Stimulated activated CD4-positive, alpha-beta T cell treated with anti-CD3 and anti-CD28 coated beads, TNF-alpha, amount 100 ng/mL, for 24 hours (primary cell): ENCODE measurements at regions not wholly inside any gene's neighbourhood (a gene's known extent, or its start where the extent isn't known, plus 50 kb on each side); places are given as distances from the start of the nearest gene placed in this dataset.
A peak's percentile ranks its signal among the peaks of the same experiment; 100 is the strongest.

Source experiments
- DNase-seq, 3 experiments: peaks; one replicate each; pipeline ENCODE4 v3.0.0-alpha.2; 2020; ENCODE audit warnings: low read depth in 3 of 3

- DNase-seq = no peak
Measured at GRCh38 chr12:92615086-92615485, 87.7 kb upstream of the PLEKHG7 start.

GRCh38 chr12:92614502-92614901 lies 88.3 kb upstream of the PLEKHG7 start:
- DNase-seq = no peak

DNA sequence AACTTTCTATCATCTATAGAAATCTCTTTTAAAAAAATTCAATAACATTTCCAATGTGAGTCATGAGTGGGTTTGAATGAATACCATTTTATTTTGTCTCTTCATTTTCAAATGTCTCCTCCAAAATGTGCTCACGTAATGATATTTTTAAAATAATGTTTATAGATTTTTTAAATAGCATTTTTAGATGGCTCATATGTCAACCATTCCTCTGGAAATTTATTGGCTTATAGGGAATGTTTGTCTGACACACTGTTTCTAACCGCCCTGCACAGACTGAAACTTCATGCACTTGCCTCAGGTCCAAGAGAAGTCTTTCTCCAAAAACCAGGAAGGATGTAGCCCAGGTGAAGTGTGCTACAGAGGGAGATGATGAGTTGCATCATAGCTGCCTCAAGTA lies 88.8 kb upstream of the PLEKHG7 start:
- no peak for DNase-seq

- no peak for DNase-seq
Measured at GRCh38 chr12:92612611-92613010, 90.2 kb upstream of the PLEKHG7 start.

DNA sequence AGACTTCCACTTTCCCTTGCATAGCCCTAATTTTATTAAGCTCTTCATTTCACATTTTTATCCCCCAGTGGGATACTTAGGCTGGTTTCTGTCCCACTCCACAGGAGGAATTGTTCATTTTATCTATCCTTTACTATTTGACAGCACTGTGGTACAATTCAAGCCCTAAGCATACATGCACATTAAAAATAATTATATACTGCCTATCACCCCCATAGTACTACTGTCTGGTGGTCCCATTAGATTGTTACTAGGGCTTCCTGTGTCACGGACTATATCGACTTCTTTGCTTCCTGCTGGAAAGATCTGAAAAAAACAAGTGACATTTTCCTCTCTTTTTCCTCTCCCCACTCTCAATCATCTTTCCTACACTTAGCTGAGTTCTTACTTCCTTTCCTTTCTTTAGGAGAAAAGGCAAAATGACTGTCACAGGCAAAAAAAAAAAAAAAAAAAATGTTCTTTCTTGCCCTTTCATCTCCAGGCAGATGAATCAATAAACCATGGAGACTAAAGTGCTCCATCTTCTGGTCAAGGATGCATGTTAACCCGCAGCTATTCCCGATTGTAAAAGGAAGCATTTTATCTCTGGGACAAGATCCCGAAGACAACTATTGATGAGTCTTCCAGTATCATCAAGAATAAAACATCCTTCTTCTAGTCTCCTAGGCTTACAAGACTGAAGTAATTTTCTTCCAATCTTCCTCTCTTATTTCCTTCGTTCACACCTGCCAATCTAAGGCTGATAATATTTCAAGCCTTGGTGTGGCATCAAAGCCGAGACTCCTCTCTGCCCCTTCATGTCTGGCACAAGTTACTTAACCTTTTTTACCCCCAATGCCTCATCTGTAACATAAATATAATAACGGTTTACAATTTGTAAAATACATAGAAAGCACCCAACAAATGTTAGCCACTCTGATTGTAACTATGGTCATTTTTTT lies 94.4 kb upstream of the PLEKHG7 start:
- DNase-seq = no peak

DNA sequence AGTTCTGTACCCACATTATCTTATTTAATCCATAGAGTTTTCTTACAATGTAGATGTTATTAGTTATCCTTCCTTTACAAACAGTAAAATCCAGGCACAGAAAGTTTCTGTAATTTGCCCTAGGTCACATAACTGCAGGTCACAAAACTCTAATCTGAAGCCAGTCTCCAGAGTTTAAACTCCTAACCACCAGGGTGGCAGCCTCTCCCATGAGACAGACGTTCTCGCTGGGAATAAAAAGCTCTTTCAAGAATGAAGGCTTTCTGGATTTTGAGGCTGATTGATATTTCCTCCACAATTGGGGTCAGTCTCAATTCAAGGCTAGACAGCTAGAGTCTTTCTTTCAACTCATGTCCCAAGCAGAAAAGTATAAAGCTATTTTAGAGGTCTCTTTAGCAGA lies 95.8 kb upstream of the PLEKHG7 start:
- DNase-seq = no peak

DNA sequence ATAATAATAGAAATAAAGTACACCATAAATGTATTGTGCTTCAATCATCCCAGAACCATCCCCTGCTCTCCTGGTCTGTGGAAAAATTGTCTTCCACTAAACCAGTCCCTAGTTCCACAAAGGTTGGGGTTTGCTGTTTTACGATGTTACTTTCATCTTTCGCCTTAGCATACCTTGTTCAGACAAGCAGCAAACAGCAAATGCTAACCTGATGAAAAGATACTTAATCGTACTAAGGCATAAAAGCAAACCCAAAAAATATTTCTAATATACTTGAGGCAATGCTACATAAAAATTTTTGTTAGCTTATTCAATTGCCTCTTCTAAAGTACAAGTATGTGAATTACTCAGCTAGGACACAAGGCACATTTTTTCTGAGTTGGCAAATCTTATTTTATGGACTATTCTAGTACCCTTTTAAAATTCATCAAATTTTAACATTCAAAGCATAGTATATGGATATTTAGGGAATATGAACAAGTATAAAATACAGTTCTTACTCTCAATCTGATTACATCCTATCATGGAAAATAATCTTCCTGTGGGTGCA lies 97.1 kb upstream of the PLEKHG7 start:
- no peak for DNase-seq

DNA sequence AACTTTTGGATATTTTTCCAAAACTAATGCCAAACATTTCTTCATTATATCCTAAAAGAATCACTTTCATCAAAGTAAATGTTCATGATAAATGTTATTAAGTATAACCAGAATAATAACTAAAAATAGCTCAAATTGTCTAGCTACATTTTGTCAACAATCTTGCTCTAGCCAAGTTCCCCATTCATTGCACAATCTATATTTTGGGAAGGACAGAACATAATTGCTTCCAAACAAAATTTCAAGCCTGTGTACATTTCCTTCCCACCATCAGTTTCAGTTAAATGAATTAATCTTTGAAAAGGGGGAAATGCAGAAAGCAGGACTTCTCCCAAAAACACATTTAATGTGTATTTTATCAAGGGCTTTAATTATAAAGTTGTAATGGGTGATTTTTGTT lies 98.0 kb upstream of the PLEKHG7 start:
- no peak for DNase-seq

DNA sequence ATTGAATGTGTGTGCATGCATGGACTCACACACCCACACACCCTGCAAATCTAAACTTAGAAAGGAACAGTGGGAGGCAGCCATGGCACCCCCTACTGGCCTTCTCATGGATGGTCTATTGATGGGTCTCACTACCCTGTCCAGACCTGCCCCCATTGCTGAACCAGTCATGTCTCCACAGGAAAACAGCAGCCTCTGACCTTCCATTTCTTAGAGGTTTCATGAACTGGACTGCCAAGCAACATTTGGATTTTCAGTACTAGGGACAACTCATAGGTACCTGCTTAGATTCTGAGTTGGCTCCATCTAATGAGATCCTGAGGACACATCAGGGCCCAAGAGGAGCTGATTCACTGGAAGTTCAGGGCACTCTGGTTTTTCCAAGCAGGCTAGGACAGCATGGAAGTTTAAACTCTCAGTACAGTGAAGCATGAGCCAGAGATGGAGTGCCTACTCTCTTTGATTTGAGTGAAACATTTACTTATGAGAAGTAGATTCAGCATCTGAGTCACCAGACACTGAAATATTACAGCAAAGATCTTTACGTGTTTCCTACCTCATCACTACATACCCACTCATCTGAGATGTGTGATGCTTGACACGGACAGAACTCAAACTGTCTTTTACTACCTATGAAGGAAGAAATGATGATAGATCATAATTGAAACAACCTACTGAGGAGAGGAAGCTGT lies 98.9 kb upstream of the PLEKHG7 start:
- DNase-seq = peak in 1 of 3 experiments; percentile 15

- DNase-seq = no peak
Measured at GRCh38 chr12:92602930-92603623, 99.7 kb upstream of the PLEKHG7 start.

GRCh38 chr12:92602476-92602875 lies 100.3 kb upstream of the PLEKHG7 start:
- no peak for DNase-seq

- no peak for DNase-seq
Measured at GRCh38 chr12:92601680-92602079, 101.1 kb upstream of the PLEKHG7 start.

DNA sequence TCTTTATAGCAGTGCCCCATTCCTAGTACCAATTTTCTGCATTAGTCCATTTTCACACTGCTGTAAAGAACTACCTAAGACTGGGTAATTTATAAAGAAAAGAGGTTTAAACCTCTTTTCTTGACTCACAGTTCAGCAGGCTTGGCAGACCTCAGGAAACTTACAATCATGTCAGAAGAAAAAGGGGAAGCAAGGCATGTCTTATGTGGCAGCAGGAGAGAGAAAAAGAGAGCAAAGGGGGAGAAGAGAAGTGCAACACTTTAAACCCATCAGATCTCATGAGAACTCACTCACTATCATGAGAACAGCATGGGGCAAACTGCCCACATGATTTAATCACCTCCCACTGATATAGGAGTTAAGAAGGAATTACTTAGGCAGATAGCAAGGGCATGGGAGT lies 101.6 kb upstream of the PLEKHG7 start:
- DNase-seq = no peak

GRCh38 chr12:92600052-92600451 lies 102.7 kb upstream of the PLEKHG7 start:
- no peak for DNase-seq

- DNase-seq = no peak
Measured at GRCh38 chr12:92597997-92598396, 104.8 kb upstream of the PLEKHG7 start.

- no peak for DNase-seq
Measured at GRCh38 chr12:92597118-92597517, 105.7 kb upstream of the PLEKHG7 start.

GRCh38 chr12:92596383-92596782 lies 106.4 kb upstream of the PLEKHG7 start:
- DNase-seq = no peak

DNA sequence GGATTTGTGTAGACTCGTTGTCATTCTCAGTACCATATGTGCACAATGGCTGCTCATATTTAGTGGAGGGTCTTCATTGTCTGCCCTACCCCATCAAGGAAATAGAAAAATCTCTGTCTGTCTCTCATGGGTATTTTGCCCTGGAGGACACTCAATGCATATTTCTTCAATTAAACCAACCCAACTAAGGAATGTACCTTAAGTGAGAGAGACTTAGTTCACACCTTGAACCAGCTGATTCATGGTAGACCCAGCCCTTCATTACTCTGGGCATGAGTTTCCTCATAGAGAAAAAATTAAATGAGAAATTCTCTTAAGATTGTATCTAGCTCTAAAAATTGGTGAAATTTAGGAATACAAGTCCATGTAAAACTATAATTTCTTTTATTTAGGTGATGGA lies 107.1 kb upstream of the PLEKHG7 start:
- no peak for DNase-seq

DNA sequence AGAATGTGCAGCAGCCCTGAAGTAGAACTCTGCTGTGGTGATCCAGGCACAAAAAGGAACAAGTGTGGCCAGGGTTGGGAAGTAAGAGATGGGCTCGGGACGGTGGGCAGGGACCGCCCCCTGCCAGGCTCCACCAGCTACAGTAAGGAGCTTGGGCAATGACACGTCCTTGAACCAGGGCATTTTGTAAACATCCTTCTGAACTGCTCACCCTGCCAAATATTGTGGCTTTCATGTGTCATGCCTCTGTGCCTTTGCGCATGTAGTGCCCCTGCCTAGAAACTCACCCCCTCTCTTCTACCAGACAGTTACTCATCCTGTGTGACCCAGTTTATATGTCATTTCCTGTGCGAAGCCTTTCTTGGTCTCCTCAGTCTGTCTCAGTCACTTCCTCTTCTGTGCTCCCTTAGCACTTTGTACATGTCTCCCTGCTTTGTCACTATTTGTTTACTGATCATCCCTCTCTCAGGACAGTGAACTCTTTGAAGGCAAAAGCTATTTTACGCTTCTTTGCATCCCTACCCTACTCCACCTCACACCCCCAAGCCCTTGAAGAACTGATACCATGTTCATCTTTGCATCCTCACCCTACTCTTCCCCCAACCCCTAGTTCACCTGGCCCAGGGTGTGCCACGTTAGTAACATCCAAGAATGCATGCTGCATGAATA lies 108.9 kb upstream of the PLEKHG7 start:
- peak; percentile 58 to 68 (median 67) for DNase-seq

- no peak for DNase-seq
Measured at GRCh38 chr12:92585115-92585727, 117.6 kb upstream of the PLEKHG7 start.

- DNase-seq = no peak
Measured at GRCh38 chr12:92583910-92584309, 118.9 kb upstream of the PLEKHG7 start.
